Chondrocyte (in vitro differentiated cells): ENCODE measurements at regions not wholly inside any gene's neighbourhood (a gene's known extent, or its start where the extent isn't known, plus 50 kb on each side); places are given as distances from the start of the nearest gene placed in this dataset.

Experiments
- DNase-seq: peaks from one replicate; pipeline ENCODE4 v3.0.0; 2021; ENCODE audit warnings: mixed read lengths, low spot score
- H3K27ac Mint-ChIP-seq: one replicate; pipeline ENCODE4 v1.8.0; 2021; ENCODE audit warnings: mild to moderate bottlenecking, moderate library complexity, mixed read lengths; ENCODE audit not compliant: unreplicated experiment
- H3K27me3 Mint-ChIP-seq: 2 replicates; pipeline ENCODE4 v1.8.0; 2021; ENCODE audit warnings: low read depth, mixed read lengths
- H3K36me3 Mint-ChIP-seq: 2 replicates; pipeline ENCODE4 v1.8.0; 2021; ENCODE audit warnings: low read depth, mixed read lengths
- H3K4me1 Mint-ChIP-seq: 2 replicates; pipeline ENCODE4 v1.8.0; 2021; ENCODE audit warnings: low read depth, mild to moderate bottlenecking, mixed read lengths
- H3K4me3 Mint-ChIP-seq: one replicate; pipeline ENCODE4 v1.8.0; 2021; ENCODE audit warnings: mild to moderate bottlenecking, moderate library complexity, mixed read lengths; ENCODE audit not compliant: unreplicated experiment
- H3K9me3 Mint-ChIP-seq: 2 replicates; pipeline ENCODE4 v1.8.0; 2021; ENCODE audit warnings: low read depth, mixed read lengths
- CTCF ChIP-seq: fragments of 200-600 bp; sonication (generic); IDR thresholded peaks from 2 replicates; pipeline ENCODE4 v1.5.0; 2021; ENCODE audit warnings: antibody characterized with exemption, mild to moderate bottlenecking, moderate library complexity

GRCh38 chrX:39823424-39823823, 274.3 kb downstream of the BCOR start:
- Mint-ChIP-seq H3K27me3 (no peaks in the 10 kb centered on the region), H3K9me3 (peaks cover 14% of the 10 kb centered on the region), H3K4me1 (peaks cover 3% of the 10 kb centered on the region), H3K4me3 (no peak overlapping the region), H3K36me3 (no peaks in the 10 kb centered on the region), H3K27ac (no peak overlapping the region)
- TF ChIP-seq CTCF, result no peak
- DNase-seq, result no peak

GRCh38 chrX:39823854-39824253, 273.9 kb downstream of the BCOR start:
- peaks cover 16% of the 10 kb centered on the region for H3K9me3 Mint-ChIP-seq
- H3K4me1 Mint-ChIP-seq, result peaks cover 3% of the 10 kb centered on the region
- H3K27ac Mint-ChIP-seq, result no peak overlapping the region
- DNase-seq, result no peak
- no peak overlapping the region for H3K4me3 Mint-ChIP-seq
- TF ChIP-seq CTCF, result no peak
- no peaks in the 10 kb centered on the region for H3K36me3 Mint-ChIP-seq
- no peaks in the 10 kb centered on the region for H3K27me3 Mint-ChIP-seq

- Mint-ChIP-seq H3K27me3 (no peaks in the 10 kb centered on the region), H3K4me1 (peaks cover 3% of the 10 kb centered on the region), H3K36me3 (no peaks in the 10 kb centered on the region), H3K4me3 (no peak overlapping the region), H3K27ac (no peak overlapping the region), H3K9me3 (peaks cover 26% of the 10 kb centered on the region)
- no peak for TF ChIP-seq CTCF
- no peak for DNase-seq
These were observed 270.8 kb downstream of the BCOR start for GRCh38 chrX:39826813-39827543.

- Mint-ChIP-seq H3K9me3 (peaks cover 28% of the 10 kb centered on the region), H3K4me3 (no peak overlapping the region), H3K27me3 (no peaks in the 10 kb centered on the region), H3K36me3 (no peaks in the 10 kb centered on the region), H3K27ac (no peak overlapping the region), H3K4me1 (peaks cover 3% of the 10 kb centered on the region)
- TF ChIP-seq CTCF, result no peak
- DNase-seq, result no peak
These were observed 269.8 kb downstream of the BCOR start for GRCh38 chrX:39827951-39828350.

GRCh38 chrX:39828971-39829370, 268.8 kb downstream of the BCOR start:
- Mint-ChIP-seq H3K27me3 (no peaks in the 10 kb centered on the region), H3K27ac (no peak overlapping the region), H3K4me3 (no peak overlapping the region), H3K4me1 (peaks cover 2% of the 10 kb centered on the region), H3K9me3 (peaks cover 18% of the 10 kb centered on the region), H3K36me3 (no peaks in the 10 kb centered on the region)
- no peak for DNase-seq
- TF ChIP-seq CTCF, result no peak
